Neural progenitor cell (in vitro differentiated cells): ENCODE measurements at regions not wholly inside any gene's neighbourhood (a gene's known extent, or its start where the extent isn't known, plus 50 kb on each side); places are given as distances from the start of the nearest gene placed in this dataset.

Source experiments
- DNase-seq: peaks from one replicate; pipeline ENCODE4 v3.0.0-alpha.2; 2016; ENCODE audit warnings: low spot score
- H2AFZ ChIP-seq: fragments of 200-600 bp; sonication (generic); replicated peaks from 2 replicates; pipeline ENCODE4 v1.6.1; 2016; ENCODE audit warnings: antibody characterized with exemption
- H3F3A ChIP-seq: fragments of 200-600 bp; sonication (generic); 2 replicates; pipeline ENCODE4 v1.6.1; 2016; ENCODE audit warnings: antibody characterized with exemption, low read depth
- H3K27ac ChIP-seq: fragments of 200-600 bp; sonication (generic); 2 replicates; pipeline ENCODE4 v1.5.1; 2016; ENCODE audit warnings: mild to moderate bottlenecking
- H3K27me3 ChIP-seq: fragments of 200-600 bp; sonication (generic); 2 replicates; pipeline ENCODE4 v1.6.1; 2016; ENCODE audit warnings: mild to moderate bottlenecking, moderate library complexity
- H3K36me3 ChIP-seq: fragments of 200-600 bp; sonication (generic); 2 replicates; pipeline ENCODE4 v1.5.1; 2016
- H3K4me1 ChIP-seq: fragments of 200-600 bp; sonication (generic); 2 replicates; pipeline ENCODE4 v1.6.1; 2016; ENCODE audit warnings: mixed run types
- H3K4me2 ChIP-seq: fragments of 200-600 bp; sonication (generic); 2 replicates; pipeline ENCODE4 v1.6.1; 2016
- H3K4me3 ChIP-seq: fragments of 200-600 bp; sonication (generic); 2 replicates; pipeline ENCODE4 v1.5.1; 2016
- H3K79me2 ChIP-seq: fragments of 200-600 bp; sonication (generic); 2 replicates; pipeline ENCODE4 v1.6.1; 2016; ENCODE audit warnings: low read depth
- H3K9ac ChIP-seq: fragments of 200-600 bp; sonication (generic); 2 replicates; pipeline ENCODE4 v1.6.1; 2016
- H3K9me3 ChIP-seq: fragments of 200-600 bp; sonication (generic); 2 replicates; pipeline ENCODE4 v1.5.1; 2016; ENCODE audit warnings: low read depth
- H4K20me1 ChIP-seq: fragments of 200-600 bp; sonication (generic); 2 replicates; pipeline ENCODE4 v1.6.1; 2016; ENCODE audit warnings: low read depth
- H3K27ac Mint-ChIP-seq: 3 replicates; pipeline ENCODE4 v1.8.0; 2021; ENCODE audit warnings: mixed read lengths
- H3K27me3 Mint-ChIP-seq: 2 replicates; pipeline ENCODE4 v1.8.0; 2022; ENCODE audit warnings: low read depth, mild to moderate bottlenecking, inconsistent platforms, moderate library complexity, mixed read lengths; ENCODE audit not compliant: insufficient read depth
- H3K36me3 Mint-ChIP-seq: 3 replicates; pipeline ENCODE4 v1.8.0; 2021; ENCODE audit warnings: mixed read lengths
- H3K4me1 Mint-ChIP-seq: 3 replicates; pipeline ENCODE4 v1.8.0; 2021; ENCODE audit warnings: mixed read lengths
- H3K4me3 Mint-ChIP-seq: 3 replicates; pipeline ENCODE4 v1.8.0; 2021; ENCODE audit warnings: mild to moderate bottlenecking, moderate library complexity, mixed read lengths
- H3K9me3 Mint-ChIP-seq: 3 replicates; pipeline ENCODE4 v1.8.0; 2020; ENCODE audit warnings: mixed read lengths
- EZH2 ChIP-seq: fragments of 200-600 bp; sonication (generic); IDR thresholded peaks from 2 replicates; pipeline ENCODE4 v1.6.1; 2017; ENCODE audit warnings: antibody characterized with exemption, mild to moderate bottlenecking, moderate library complexity
- EZH2phosphoT487 ChIP-seq: fragments of 200-600 bp; sonication (generic); IDR thresholded peaks from 2 replicates; pipeline ENCODE4 v1.6.1; 2017; ENCODE audit warnings: antibody characterized with exemption
- TF ChIP-seq, protein P1 (sequence below): fragments of 200-600 bp; sonication (generic); IDR thresholded peaks from 2 replicates; pipeline ENCODE4 v1.5.1; 2017; ENCODE audit warnings: antibody characterized with exemption, mild to moderate bottlenecking

DNA sequence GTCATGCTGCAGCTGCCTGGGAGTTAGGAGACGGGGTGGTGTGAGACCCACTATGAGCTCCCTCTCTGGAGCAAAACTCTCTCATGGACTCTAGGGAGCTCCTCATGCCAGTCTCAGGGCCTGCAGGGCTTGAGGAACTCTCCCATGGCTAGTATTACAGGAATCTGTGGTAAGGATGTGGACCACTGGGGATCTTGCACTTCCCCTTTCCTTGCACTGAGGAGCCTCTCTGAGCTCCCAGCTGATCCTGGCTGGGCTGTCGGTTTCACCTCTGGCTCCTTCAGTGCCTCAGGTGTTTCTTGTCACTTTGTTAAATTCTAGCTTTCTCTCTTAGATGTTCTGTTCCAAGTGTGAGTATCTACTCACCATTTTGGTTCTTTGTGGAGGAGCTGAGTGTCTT lies 71.6 kb upstream of the IMMP2L start:
- Mint-ChIP-seq H3K27me3 (no peaks in the 10 kb centered on the region), H3K27ac (no peak overlapping the region), H3K9me3 (peaks cover 20% of the 10 kb centered on the region), H3K36me3 (no peaks in the 10 kb centered on the region), H3K4me3 (no peak overlapping the region), H3K4me1 (no peaks in the 10 kb centered on the region)
- Histone ChIP-seq H3K9me3 (no peaks in the 10 kb centered on the region), H3K36me3 (no peaks in the 10 kb centered on the region), H2AFZ (no peak overlapping the region), H4K20me1 (no peaks in the 10 kb centered on the region), H3K4me3 (no peak overlapping the region), H3K27me3 (peaks cover 18% of the 10 kb centered on the region), H3K27ac (no peak overlapping the region), H3K79me2 (no peaks in the 10 kb centered on the region), H3K9ac (no peak overlapping the region), H3K4me1 (no peaks in the 10 kb centered on the region), H3K4me2 (no peak overlapping the region), H3F3A (no peaks in the 10 kb centered on the region)
- DNase-seq, result no peak
- TF ChIP-seq, protein P1, sequence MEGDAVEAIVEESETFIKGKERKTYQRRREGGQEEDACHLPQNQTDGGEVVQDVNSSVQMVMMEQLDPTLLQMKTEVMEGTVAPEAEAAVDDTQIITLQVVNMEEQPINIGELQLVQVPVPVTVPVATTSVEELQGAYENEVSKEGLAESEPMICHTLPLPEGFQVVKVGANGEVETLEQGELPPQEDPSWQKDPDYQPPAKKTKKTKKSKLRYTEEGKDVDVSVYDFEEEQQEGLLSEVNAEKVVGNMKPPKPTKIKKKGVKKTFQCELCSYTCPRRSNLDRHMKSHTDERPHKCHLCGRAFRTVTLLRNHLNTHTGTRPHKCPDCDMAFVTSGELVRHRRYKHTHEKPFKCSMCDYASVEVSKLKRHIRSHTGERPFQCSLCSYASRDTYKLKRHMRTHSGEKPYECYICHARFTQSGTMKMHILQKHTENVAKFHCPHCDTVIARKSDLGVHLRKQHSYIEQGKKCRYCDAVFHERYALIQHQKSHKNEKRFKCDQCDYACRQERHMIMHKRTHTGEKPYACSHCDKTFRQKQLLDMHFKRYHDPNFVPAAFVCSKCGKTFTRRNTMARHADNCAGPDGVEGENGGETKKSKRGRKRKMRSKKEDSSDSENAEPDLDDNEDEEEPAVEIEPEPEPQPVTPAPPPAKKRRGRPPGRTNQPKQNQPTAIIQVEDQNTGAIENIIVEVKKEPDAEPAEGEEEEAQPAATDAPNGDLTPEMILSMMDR, result no peak
- no peak for TF ChIP-seq EZH2phosphoT487
- no peak for TF ChIP-seq EZH2

DNA sequence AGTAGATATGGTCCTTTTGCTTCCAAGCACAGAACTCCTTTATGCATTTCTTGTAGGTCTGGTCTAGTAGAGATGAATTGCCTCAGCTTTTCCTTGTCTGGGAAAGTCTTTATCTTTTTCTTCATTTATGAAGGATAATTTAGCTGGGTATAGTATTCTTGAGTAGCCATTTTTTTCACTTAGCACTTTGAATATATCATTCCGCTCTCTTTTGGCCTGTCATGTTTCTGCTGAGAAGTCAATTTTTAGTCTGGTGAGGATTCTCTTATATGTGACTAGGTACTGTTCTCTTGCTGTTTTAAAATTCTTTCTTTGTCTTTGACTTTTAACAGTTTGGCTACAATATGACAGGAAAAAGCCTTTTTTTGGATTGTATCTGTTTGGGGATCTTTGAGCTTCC lies 68.6 kb upstream of the IMMP2L start:
- H3K27ac Mint-ChIP-seq, result no peak overlapping the region
- no peaks in the 10 kb centered on the region for H3F3A ChIP-seq
- no peak overlapping the region for H3K9ac ChIP-seq
- no peaks in the 10 kb centered on the region for H3K9me3 ChIP-seq
- H3K4me3 ChIP-seq, result no peak overlapping the region
- no peaks in the 10 kb centered on the region for H3K79me2 ChIP-seq
- H3K27me3 Mint-ChIP-seq, result no peaks in the 10 kb centered on the region
- H3K4me1 Mint-ChIP-seq, result no peaks in the 10 kb centered on the region
- no peak for DNase-seq
- H3K4me1 ChIP-seq, result no peaks in the 10 kb centered on the region
- no peak overlapping the region for H3K4me2 ChIP-seq
- no peaks in the 10 kb centered on the region for H3K36me3 Mint-ChIP-seq
- H2AFZ ChIP-seq, result no peak overlapping the region
- TF ChIP-seq, protein P1, result no peak
- TF ChIP-seq EZH2phosphoT487 (no peak), EZH2 (no peak)
- H3K4me3 Mint-ChIP-seq, result no peak overlapping the region
- no peaks in the 10 kb centered on the region for H4K20me1 ChIP-seq
- H3K27ac ChIP-seq, result no peak overlapping the region
- peaks cover 20% of the 10 kb centered on the region for H3K9me3 Mint-ChIP-seq
- no peaks in the 10 kb centered on the region for H3K36me3 ChIP-seq
- peaks cover 12% of the 10 kb centered on the region for H3K27me3 ChIP-seq

DNA sequence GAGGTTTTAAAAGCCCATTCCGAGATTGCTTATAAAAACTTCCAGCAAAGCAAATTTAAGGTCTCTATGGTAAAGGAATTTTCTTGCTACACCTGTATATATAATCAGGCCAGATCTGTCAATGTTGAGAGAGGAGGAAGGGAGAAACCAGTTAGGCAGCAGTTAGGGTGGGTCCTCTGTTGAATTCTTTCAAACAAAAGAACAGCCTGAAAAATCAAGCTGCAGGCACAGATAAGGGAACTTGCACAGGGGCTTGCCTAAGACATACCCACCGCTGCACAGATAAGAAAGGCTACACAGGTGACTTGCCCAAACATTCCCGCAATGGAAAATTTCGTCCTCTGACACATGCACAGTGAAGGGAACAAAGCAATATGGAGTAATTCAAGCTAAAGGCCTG lies 59.8 kb upstream of the IMMP2L start:
- no peak overlapping the region for H3K27ac ChIP-seq
- no peaks in the 10 kb centered on the region for H3K36me3 ChIP-seq
- H2AFZ ChIP-seq, result no peak overlapping the region
- peaks cover 2% of the 10 kb centered on the region for H3K27me3 Mint-ChIP-seq
- H3F3A ChIP-seq, result no peaks in the 10 kb centered on the region
- TF ChIP-seq EZH2 (no peak), EZH2phosphoT487 (no peak)
- TF ChIP-seq, protein P1, result no peak
- no peak overlapping the region for H3K9ac ChIP-seq
- H3K79me2 ChIP-seq, result no peaks in the 10 kb centered on the region
- no peak overlapping the region for H3K4me3 ChIP-seq
- no peak overlapping the region for H3K4me3 Mint-ChIP-seq
- H3K27me3 ChIP-seq, result no peaks in the 10 kb centered on the region
- H3K4me1 Mint-ChIP-seq, result no peaks in the 10 kb centered on the region
- H3K36me3 Mint-ChIP-seq, result no peaks in the 10 kb centered on the region
- no peaks in the 10 kb centered on the region for H3K9me3 ChIP-seq
- no peaks in the 10 kb centered on the region for H4K20me1 ChIP-seq
- no peaks in the 10 kb centered on the region for H3K9me3 Mint-ChIP-seq
- no peaks in the 10 kb centered on the region for H3K4me1 ChIP-seq
- DNase-seq, result no peak
- no peak overlapping the region for H3K27ac Mint-ChIP-seq
- no peak overlapping the region for H3K4me2 ChIP-seq
